H9 (cell line): ENCODE measurements at regions not wholly inside any gene's neighbourhood (a gene's known extent, or its start where the extent isn't known, plus 50 kb on each side); places are given as distances from the start of the nearest gene placed in this dataset.

Experiments
- DNase-seq: peaks from one replicate; pipeline ENCODE4 v3.0.0-alpha.2; 2017
- H2AFZ ChIP-seq: one replicate; pipeline ENCODE4 v1.6.1; 2013; ENCODE audit warnings: mild to moderate bottlenecking, low read length, control low read depth, moderate library complexity
- H2AK5ac ChIP-seq: 2 replicates; pipeline ENCODE4 v1.6.1; 2013; ENCODE audit warnings: low read length, control low read depth, mixed read lengths; ENCODE audit not compliant: insufficient read length
- H2BK120ac ChIP-seq: one replicate; pipeline ENCODE4 v1.6.1; 2013; ENCODE audit warnings: low read depth, mild to moderate bottlenecking, low read length, control low read depth, inconsistent platforms; ENCODE audit not compliant: poor library complexity, severe bottlenecking
- H2BK12ac ChIP-seq: 2 replicates; pipeline ENCODE4 v1.6.1; 2013; ENCODE audit warnings: low read length, control low read depth, mixed read lengths, low read depth; ENCODE audit not compliant: insufficient read length
- H2BK15ac ChIP-seq: 2 replicates; pipeline ENCODE4 v1.6.1; 2013; ENCODE audit warnings: low read depth, low read length, control low read depth
- H2BK20ac ChIP-seq: one replicate; pipeline ENCODE4 v1.6.1; 2013; ENCODE audit warnings: low read depth, mild to moderate bottlenecking, low read length, control low read depth, inconsistent platforms; ENCODE audit not compliant: poor library complexity, severe bottlenecking
- H2BK5ac ChIP-seq: 2 replicates; pipeline ENCODE4 v1.6.1; 2013; ENCODE audit warnings: low read length, control low read depth, mixed read lengths; ENCODE audit not compliant: insufficient read length
- H3K14ac ChIP-seq: 2 replicates; pipeline ENCODE4 v1.6.1; 2013; ENCODE audit warnings: low read length, control low read depth; ENCODE audit not compliant: insufficient read depth
- H3K18ac ChIP-seq: 2 replicates; pipeline ENCODE4 v1.6.1; 2013; ENCODE audit warnings: low read depth, mild to moderate bottlenecking, mixed read lengths, low read length, control low read depth; ENCODE audit not compliant: insufficient read length
- H3K23ac ChIP-seq: 2 replicates; pipeline ENCODE4 v1.6.1; 2013; ENCODE audit warnings: low read length, control low read depth, mixed read lengths, low read depth; ENCODE audit not compliant: insufficient read length
- H3K23me2 ChIP-seq: 2 replicates; pipeline ENCODE4 v1.6.1; 2013; ENCODE audit warnings: low read depth, mild to moderate bottlenecking, mixed read lengths, low read length, control low read depth; ENCODE audit not compliant: insufficient read length, poor library complexity, severe bottlenecking
- H3K27ac ChIP-seq: 2 replicates; pipeline ENCODE4 v1.5.1; 2013; ENCODE audit warnings: low read length, control low read depth, mixed read lengths, low read depth; ENCODE audit not compliant: insufficient read length
- H3K27me3 ChIP-seq: 2 replicates; pipeline ENCODE4 v1.6.1; 2013; ENCODE audit warnings: low read length, control low read depth, inconsistent platforms; ENCODE audit not compliant: insufficient read depth
- H3K4ac ChIP-seq: 2 replicates; pipeline ENCODE4 v1.6.1; 2013; ENCODE audit warnings: low read depth, mild to moderate bottlenecking, control low read depth, inconsistent platforms, low read length, moderate library complexity
- H3K4me1 ChIP-seq: 2 replicates; pipeline ENCODE4 v1.6.1; 2013; ENCODE audit warnings: low read length, control low read depth, inconsistent platforms; ENCODE audit not compliant: insufficient read depth
- H3K4me2 ChIP-seq: 2 replicates; pipeline ENCODE4 v1.6.1; 2013; ENCODE audit warnings: low read length, control low read depth, mixed read lengths; ENCODE audit not compliant: insufficient read length, insufficient read depth
- H3K56ac ChIP-seq: 2 replicates; pipeline ENCODE4 v1.6.1; 2013; ENCODE audit warnings: low read depth, mild to moderate bottlenecking, mixed read lengths, low read length, control low read depth; ENCODE audit not compliant: insufficient read length
- H3K79me1 ChIP-seq: 2 replicates; pipeline ENCODE4 v1.6.1; 2013; ENCODE audit warnings: low read depth, mild to moderate bottlenecking, moderate library complexity, low read length, control low read depth, inconsistent platforms; ENCODE audit not compliant: insufficient read depth, poor library complexity, severe bottlenecking
- H3K79me2 ChIP-seq: 2 replicates; pipeline ENCODE4 v1.6.1; 2013; ENCODE audit warnings: low read length, control low read depth, inconsistent platforms; ENCODE audit not compliant: insufficient read depth
- H3K9ac ChIP-seq: 2 replicates; pipeline ENCODE4 v1.6.1; 2013; ENCODE audit warnings: low read length, control low read depth, mixed read lengths; ENCODE audit not compliant: insufficient read length; ENCODE audit errors: extremely low read depth
- H3K9me3 ChIP-seq: one replicate; pipeline ENCODE4 v1.6.1; 2013; ENCODE audit warnings: low read depth, low read length, inconsistent platforms; ENCODE audit not compliant: control insufficient read depth
- H3T11ph ChIP-seq: one replicate; pipeline ENCODE4 v1.6.1; 2013; ENCODE audit warnings: mild to moderate bottlenecking, low read length, control low read depth, inconsistent platforms
- H4K20me1 ChIP-seq: one replicate; pipeline ENCODE4 v1.6.1; 2013; ENCODE audit not compliant: control insufficient read depth, insufficient read length, insufficient read depth
- H4K5ac ChIP-seq: 2 replicates; pipeline ENCODE4 v1.6.1; 2013; ENCODE audit warnings: low read depth, mild to moderate bottlenecking, mixed read lengths, low read length, control low read depth; ENCODE audit not compliant: insufficient read length
- H4K8ac ChIP-seq: replicated peaks from 2 replicates; pipeline ENCODE4 v1.6.1; 2013; ENCODE audit warnings: low read length, control low read depth, mixed read lengths, low read depth; ENCODE audit not compliant: insufficient read length
- H4K91ac ChIP-seq: 2 replicates; pipeline ENCODE4 v1.6.1; 2013; ENCODE audit warnings: low read depth, mild to moderate bottlenecking, moderate library complexity, mixed read lengths, low read length, control low read depth; ENCODE audit not compliant: insufficient read length
- H3K27ac Mint-ChIP-seq, 3 experiments: 2 replicates in 2 of 3; 3 replicates in 1 of 3; pipeline ENCODE4 v1.8.0; 2020 to 2021; ENCODE audit warnings: mixed read lengths in 3 of 3, mild to moderate bottlenecking in 1 of 3, moderate library complexity in 1 of 3
- H3K27me3 Mint-ChIP-seq: 2 replicates; pipeline ENCODE4 v1.8.0; 2021; ENCODE audit warnings: low read depth, mild to moderate bottlenecking, moderate library complexity, mixed read lengths
- H3K36me3 Mint-ChIP-seq, 3 experiments: 2 replicates in 2 of 3; 3 replicates in 1 of 3; pipeline ENCODE4 v1.8.0; 2020 to 2021; ENCODE audit warnings: low read depth in 3 of 3, mixed read lengths in 3 of 3; ENCODE audit not compliant: insufficient read depth in 1 of 3
- H3K4me1 Mint-ChIP-seq, 2 experiments: 2 replicates each; pipeline ENCODE4 v1.8.0; 2020; ENCODE audit warnings: mixed read lengths in 2 of 2
- H3K4me3 Mint-ChIP-seq, 2 experiments: 2 replicates in 1 of 2; 3 replicates in 1 of 2; pipeline ENCODE4 v1.8.0; 2020 to 2021; ENCODE audit warnings: mild to moderate bottlenecking in 2 of 2, mixed read lengths in 2 of 2, moderate library complexity in 1 of 2
- H3K9me3 Mint-ChIP-seq, 2 experiments: 2 replicates in 1 of 2; 3 replicates in 1 of 2; pipeline ENCODE4 v1.8.0; 2020; ENCODE audit warnings: mild to moderate bottlenecking in 2 of 2, mixed read lengths in 2 of 2, moderate library complexity in 1 of 2
- WGBS: extraction: QIAGEN DNeasy Blood & Tissue Kit; methylation state at CpG from one replicate; pipeline ENCODE4 v1.1.7; 2013; ENCODE audit warnings: missing lambda C conversion rate, low lambda C conversion rate, mixed read lengths; ENCODE audit not compliant: insufficient read length; ENCODE audit errors: extremely low coverage; 5-methylcytosine and 5-hydroxymethylcytosine counted together
- TF ChIP-seq, protein P1 (sequence below): fragments of 200-600 bp; sonication (generic); conservative IDR thresholded peaks from 3 replicates; pipeline ENCODE4 v1.8.0; 2021; ENCODE audit warnings: antibody characterized with exemption, mild to moderate bottlenecking

DNA sequence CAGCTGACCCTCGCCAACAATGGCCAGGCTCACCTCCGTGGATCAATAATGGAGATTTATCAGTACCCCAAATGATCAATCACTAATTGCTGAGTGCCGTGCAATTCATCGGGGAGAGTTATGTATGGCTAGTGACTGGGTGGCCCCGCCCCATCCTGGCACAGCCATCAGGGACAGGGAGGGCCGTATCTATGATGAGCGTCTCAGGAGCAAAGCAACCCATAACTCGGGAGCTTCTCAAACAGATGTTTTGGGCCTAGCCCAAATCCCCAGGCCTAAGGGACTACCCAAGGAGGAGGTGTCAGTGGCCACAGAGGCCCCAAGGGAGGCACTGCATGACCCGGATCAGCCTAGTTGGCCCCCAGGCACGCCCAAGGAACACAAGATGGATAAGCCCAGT is 180.0 kb upstream of the LINGO1 start:
- Histone ChIP-seq H3K9me3 (no peaks in the 10 kb centered on the region), H3K79me2 (no peaks in the 10 kb centered on the region), H2BK20ac (no peak overlapping the region), H3K23me2 (no peaks in the 10 kb centered on the region), H2BK5ac (no peak overlapping the region), H3K9ac (no peak overlapping the region), H3K14ac (no peak overlapping the region), H2AK5ac (no peak overlapping the region), H3K27ac (no peak overlapping the region), H3K27me3 (peaks cover 2% of the 10 kb centered on the region; the same call in 1 of the 2 replicates), H2BK12ac (no peak overlapping the region), H4K5ac (no peak overlapping the region), H3K56ac (no peak overlapping the region), H4K91ac (no peak overlapping the region), H3K4ac (no peak overlapping the region), H4K20me1 (no peaks in the 10 kb centered on the region), H4K8ac (no peak overlapping the region), H2BK15ac (no peak overlapping the region), H3K18ac (no peak overlapping the region), H3T11ph (no peak overlapping the region), H3K4me1 (peaks cover 3% of the 10 kb centered on the region), H3K4me2 (no peak overlapping the region), H2BK120ac (no peak overlapping the region), H2AFZ (no peak overlapping the region), H3K79me1 (no peaks in the 10 kb centered on the region), H3K23ac (no peak overlapping the region)
- Mint-ChIP-seq H3K27ac (no peak overlapping the region; a peak in 1 of 7 replicates), H3K9me3 (no peaks in the 10 kb centered on the region), H3K4me1 (peaks cover 24 to 40% of the 10 kb centered on the region in 2 experiments), H3K36me3 (no peaks in the 10 kb centered on the region), H3K4me3 (no peak overlapping the region), H3K27me3 (peaks cover 25% of the 10 kb centered on the region)
- no CpG with 5 or more reads among the region's 10 CpGs for WGBS
- TF ChIP-seq, protein P1, sequence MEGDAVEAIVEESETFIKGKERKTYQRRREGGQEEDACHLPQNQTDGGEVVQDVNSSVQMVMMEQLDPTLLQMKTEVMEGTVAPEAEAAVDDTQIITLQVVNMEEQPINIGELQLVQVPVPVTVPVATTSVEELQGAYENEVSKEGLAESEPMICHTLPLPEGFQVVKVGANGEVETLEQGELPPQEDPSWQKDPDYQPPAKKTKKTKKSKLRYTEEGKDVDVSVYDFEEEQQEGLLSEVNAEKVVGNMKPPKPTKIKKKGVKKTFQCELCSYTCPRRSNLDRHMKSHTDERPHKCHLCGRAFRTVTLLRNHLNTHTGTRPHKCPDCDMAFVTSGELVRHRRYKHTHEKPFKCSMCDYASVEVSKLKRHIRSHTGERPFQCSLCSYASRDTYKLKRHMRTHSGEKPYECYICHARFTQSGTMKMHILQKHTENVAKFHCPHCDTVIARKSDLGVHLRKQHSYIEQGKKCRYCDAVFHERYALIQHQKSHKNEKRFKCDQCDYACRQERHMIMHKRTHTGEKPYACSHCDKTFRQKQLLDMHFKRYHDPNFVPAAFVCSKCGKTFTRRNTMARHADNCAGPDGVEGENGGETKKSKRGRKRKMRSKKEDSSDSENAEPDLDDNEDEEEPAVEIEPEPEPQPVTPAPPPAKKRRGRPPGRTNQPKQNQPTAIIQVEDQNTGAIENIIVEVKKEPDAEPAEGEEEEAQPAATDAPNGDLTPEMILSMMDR = no peak
- DNase-seq = no peak
